ENCODE measurements at regions not wholly inside any gene's neighbourhood (a gene's known extent, or its start where the extent isn't known, plus 50 kb on each side); places are given as distances from the start of the nearest gene placed in this dataset.

DNA sequence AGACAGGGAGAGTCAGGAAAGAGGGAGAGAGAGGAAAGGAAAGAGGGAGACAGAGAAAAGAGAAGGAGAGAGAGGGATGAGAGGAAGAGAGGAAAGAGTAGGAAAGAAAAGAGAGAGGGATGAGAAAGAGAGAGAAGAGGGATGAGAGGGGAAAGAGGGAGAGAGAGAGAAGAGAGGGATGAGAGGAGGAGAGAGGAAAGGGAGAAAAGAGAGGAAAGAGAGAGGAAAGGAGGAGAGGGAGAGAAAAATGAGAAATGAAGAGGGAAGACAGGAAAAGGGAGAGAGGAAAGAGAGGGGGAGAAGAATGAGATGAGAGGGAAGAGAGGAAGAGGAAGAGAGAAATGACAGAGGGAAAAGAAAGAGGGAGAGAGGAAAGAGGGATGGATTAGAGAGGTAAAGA lies 207.0 kb upstream of the SKOR2 start:
- no peak for DNase-seq

GRCh38 chr18:47457614-47458013 lies 206.2 kb upstream of the SKOR2 start:
- no peak for DNase-seq

- no peak for DNase-seq
These were observed 201.6 kb upstream of the SKOR2 start for GRCh38 chr18:47453038-47453437.

- DNase-seq: no peak
These were observed 197.5 kb upstream of the SKOR2 start for GRCh38 chr18:47448956-47449355.

DNA sequence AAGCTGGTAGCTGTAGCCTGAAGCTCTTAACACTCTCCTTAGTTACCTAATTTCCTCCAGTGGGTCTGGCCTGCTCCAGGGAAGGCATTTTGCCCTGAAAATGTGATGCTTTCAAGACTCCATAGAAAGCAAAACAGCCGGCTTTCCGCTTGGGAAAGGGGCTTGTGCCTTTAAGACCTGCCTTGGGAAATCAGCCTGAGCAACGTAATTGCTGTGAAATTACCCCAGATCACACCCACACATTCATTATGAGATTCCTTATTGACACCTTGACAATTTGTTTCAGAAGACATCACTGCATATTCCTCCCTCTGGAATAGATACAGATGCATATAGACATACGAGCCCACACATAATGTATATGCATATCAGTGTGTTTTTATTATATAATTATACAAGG lies 190.5 kb upstream of the SKOR2 start:
- no peak for DNase-seq

DNA sequence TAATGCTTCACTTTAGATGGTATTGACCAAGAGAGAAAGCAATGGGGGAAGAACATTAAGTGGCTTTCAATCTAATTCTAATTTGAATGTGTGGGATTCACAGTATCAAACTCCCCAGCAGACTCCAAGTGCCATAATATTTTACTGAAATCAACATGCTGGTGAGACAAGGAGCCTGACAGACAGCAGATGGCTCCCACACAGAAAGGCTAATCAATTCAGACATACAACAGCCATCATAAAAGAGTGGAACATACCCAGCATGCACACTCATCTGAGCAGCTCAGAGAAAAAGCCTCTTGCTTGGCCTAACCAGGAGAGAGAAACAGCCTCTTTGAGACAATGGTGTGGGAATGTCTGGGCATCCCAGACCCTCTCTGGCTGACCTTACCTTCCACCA lies 186.5 kb upstream of the SKOR2 start:
- no peak for DNase-seq

DNA sequence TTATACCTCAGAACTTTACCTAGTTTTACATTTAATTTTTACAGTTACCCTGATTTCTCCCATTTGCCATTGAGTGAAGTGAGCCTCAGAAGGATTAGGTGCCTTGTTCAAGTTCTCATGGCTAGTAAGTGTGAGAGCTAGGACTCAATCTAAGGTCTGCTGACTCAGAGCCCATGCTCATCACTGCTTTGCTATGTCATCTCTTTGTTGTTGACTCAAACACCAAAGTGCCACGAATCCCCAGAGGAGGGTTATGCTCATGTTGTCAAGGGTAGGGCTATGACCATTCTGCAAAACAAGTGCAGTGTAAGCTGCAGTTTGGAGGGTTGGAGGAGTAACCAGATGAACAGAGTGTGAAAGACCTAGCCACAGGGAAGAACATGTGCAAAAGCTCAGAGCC lies 185.4 kb upstream of the SKOR2 start:
- DNase-seq: no peak

DNA sequence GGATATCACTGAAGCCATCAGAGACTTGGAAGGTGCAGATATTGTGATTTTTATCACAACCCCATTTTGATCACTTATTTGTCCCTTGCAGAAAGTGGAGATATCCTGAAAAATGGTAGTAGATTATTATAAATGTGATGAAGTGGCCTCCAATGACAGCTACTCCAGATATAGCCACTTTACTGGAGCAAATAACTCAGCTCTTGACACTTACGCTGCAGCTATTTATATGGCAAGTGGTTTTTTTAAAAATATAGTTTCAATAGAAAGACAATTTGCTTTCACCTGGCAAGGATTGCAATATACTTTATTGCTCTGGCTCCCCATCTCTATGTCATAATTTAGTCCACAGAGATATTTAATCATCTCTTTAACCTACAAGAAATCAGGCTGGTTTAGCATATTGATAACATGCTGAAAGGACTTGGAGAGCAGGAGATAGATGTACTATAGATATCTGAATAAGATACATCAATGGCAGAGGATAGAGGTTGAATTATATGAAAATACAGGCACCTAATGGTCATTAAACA lies 182.8 kb upstream of the SKOR2 start:
- DNase-seq: no peak

DNA sequence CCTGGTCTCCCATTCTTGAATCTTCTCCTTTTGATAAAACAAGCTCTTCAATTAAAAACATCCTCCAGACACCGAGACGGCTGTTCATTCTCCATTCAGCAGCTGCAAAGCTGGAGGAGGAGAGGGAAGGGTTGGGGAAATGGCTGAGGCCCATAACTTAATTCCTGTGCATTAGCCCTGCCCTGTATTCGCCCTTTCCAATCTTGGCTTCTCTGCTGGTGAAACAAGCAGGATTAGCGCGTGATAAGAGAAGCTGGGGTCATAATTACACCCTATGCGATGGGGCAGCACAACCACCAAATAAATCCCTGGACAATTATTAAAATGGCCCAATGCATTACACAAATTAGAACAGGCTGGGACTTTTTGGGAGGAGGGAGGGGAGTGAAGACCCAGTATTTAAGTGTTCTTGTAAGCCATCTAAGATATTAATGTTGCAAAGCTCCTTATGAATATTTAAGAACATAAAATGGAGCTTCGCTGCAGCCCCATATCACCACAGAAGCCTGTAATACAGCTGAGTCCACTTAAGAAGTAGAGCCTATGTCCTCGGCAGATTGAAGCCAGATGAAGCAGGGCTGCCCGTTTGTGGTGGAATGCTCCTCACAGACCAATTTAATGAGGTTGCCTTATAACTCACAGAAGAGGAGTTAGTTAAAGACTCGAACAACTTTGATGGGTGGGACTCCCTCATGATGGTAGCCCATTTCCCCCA lies 176.6 kb upstream of the SKOR2 start:
- DNase-seq: no peak

GRCh38 chr18:47427072-47427471 lies 175.6 kb upstream of the SKOR2 start:
- no peak for DNase-seq

DNA sequence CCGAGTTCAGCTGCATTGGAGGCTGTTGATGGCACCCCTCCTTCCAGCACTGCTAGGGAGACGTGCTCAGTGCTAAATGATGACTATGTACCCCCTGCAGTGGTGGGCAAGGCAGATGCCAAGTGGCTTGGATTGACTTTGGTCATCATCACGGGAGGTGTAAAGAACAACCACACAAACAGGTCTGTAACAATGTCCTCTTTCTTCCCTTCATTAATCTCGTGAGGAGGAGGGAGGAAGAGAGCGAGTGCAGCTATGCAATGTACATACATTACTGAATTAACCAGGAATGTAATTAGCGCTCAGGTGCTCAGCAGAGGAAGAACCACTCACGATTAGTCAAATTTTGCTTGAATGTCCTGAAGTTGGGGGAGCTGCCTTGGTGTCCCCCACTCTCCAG lies 173.9 kb upstream of the SKOR2 start:
- no peak for DNase-seq

DNA sequence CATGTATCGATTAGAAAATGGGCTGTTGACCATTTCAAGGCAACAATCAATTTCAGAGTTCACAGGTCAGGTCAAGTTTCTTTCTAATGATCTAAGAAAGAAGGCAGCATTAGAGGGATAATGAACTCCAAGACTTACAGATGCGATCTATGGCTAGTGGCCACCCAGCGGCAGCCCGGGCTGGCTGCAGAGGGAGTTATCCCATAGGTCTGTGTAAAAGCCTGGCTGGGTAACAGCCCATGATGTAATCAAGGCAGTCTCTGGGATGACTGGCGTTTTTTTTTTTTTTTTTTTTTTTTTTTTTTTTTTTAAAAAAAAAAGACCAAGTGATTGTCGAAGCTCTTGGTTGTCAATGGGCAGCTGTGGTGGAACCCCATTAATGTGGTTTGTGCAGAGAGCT lies 171.1 kb upstream of the SKOR2 start:
- no peak for DNase-seq

DNA sequence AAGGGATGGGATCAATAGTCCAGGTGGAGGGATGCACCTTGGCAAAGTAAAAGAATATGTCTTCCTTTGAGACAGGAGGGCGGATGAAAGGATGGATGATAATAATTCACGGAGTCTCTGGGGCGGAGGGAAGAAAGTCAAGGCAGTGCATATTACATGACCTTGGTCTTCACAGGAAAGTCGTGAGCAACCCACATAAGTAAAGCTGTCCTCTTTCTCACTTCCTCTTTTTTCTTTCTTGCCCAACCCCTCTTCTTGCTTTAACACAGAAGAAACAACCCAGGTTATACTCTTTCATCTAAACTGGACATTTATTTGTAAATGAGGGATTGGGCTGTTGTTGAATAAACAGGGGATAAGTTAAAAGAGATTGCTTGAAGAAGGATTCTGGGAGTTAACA lies 168.7 kb upstream of the SKOR2 start:
- DNase-seq: no peak

- DNase-seq: no peak
These were observed 167.3 kb upstream of the SKOR2 start for GRCh38 chr18:47418746-47419145.

GRCh38 chr18:47417807-47418206 lies 166.3 kb upstream of the SKOR2 start:
- no peak for DNase-seq

DNA sequence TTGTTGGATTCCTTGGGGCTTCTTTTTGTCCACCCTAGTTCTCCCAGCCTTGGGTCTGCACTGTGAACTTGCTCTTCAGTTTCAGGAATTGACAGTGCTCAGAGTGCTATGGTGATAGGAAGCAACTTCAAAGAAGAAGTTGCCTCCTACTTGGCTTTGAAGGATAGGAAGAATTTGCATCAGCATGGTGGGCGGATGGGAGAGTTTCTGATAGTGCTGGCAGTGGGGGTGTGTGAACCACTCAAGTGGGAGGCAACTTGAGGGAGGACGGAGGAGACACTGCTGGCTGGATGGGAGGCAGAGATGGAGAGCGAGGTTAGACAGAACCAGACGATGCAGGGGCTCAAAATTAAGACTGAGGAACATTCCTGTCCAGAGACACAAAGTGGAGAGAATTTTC lies 164.4 kb upstream of the SKOR2 start:
- no peak for DNase-seq

GRCh38 chr18:47413327-47413726 lies 161.9 kb upstream of the SKOR2 start:
- no peak for DNase-seq

GRCh38 chr18:47412924-47413323 lies 161.5 kb upstream of the SKOR2 start:
- DNase-seq: no peak

DNA sequence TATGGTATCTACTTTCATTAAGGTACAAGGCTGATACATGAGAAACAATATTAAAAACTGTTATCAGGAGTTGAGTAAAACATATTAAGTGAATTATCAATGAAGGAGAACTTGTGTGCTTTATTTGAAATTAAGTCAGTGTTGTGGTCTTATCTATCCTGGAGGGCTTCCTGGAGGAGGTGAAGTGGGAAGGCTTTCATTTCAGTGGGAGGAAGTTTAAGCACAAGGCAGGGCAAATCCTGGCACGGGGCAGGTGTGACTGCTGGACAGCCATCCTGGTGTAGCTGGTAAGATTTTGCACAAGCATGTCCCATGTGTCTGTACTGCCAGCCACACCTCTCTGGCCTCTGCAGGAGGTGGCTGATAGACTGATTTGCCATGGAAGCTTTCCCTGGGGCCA lies 159.7 kb upstream of the SKOR2 start:
- DNase-seq: no peak

GRCh38 chr18:47410139-47410538 lies 158.7 kb upstream of the SKOR2 start:
- DNase-seq: no peak

GRCh38 chr18:47409519-47409918 lies 158.1 kb upstream of the SKOR2 start:
- no peak for DNase-seq

DNA sequence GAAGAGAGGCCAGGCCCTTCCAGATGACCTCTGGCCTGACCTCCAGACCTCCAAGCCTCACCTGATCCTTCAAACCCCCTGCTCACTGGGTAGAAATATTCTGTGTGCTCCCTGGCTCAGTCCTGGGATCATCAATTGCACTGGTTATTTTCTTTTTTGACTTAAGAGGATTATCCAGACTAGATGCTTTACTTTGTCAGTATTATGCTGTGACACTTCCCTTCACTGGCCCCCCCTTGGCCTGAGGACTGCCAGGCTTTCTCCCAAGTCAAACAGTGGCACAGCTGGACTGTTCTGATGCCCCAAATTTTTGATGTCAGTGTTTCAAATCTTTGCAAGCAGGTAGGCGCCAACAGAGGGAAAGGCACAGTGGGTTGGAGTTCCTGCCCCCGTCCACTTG lies 156.3 kb upstream of the SKOR2 start:
- DNase-seq: no peak

DNA sequence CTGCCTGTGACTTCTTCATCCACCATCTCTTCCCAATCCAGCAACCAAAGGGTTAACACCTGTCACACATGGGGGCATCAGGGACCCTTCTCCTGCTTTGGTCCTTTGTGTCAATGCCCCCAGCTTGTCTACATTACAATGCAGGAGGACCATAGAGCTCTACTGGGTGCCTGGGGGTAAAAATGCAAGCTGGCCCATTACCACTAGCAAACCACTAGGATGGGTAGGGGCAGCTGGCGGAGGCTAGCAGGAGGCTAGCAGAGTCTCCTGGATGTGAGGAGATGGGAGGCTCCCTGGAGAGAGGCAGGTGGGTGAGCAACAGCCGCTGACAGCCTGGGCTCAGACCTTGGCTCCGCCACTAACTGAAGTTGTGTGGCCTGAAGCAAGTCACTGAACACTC lies 153.4 kb upstream of the SKOR2 start:
- no peak for DNase-seq

DNA sequence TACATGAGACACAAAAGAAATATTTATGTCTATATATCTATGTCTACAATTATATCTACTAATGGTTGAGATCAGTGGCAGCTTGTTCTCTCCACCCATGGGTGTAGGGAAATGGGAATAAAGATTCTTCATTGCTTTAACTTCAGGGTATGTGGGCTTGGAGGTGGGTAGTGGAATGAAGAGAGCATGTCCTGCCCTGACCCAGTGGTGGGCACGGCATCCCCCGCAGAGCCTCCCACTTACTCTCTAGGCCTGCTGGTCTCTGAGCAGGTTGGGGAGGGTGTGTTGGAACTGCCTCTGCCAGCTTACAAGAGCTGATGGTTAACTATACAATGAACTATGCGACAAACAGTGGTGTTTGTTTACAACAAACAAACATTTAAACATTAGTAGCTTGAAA lies 152.5 kb upstream of the SKOR2 start:
- no peak for DNase-seq

DNA sequence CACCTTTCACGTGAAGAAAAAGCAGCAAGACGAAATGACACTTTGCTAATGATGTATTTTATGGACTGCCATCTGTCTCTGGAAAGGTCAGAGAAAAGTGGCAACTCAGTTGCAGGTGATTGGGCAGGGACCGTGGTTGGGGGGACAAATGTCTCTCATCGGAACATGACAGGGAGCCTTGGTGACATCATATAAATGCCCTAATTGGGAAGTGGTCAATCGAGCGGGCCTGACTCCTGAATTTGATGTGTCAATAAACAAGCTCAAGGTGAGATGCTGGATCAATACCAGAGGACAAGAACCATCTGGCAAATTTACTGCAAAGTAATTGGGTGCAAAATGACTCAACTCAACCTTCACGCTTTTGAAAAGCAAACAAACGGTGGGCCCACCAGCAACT lies 151.9 kb upstream of the SKOR2 start:
- no peak for DNase-seq
